DOHH2 (cell line): ENCODE measurements at regions not wholly inside any gene's neighbourhood (a gene's known extent, or its start where the extent isn't known, plus 50 kb on each side); places are given as distances from the start of the nearest gene placed in this dataset.

Experiments used
- CTCF ChIP-seq: fragments of 200-600 bp; sonication (generic); IDR thresholded peaks from one replicate; pipeline ENCODE4 v1.5.1; 2014; ENCODE audit warnings: antibody characterized with exemption, mild to moderate bottlenecking, low read depth, low read length; ENCODE audit not compliant: poor library complexity, severe bottlenecking
- EZH2phosphoT487 ChIP-seq: fragments of 200-600 bp; sonication (generic); IDR thresholded peaks from 2 replicates; pipeline ENCODE4 v1.6.1; 2017; ENCODE audit warnings: borderline replicate concordance, mild to moderate bottlenecking, antibody characterized with exemption, low read length, moderate library complexity, mixed read lengths

- TF ChIP-seq CTCF (no peak), EZH2phosphoT487 (no peak)
Observed at GRCh38 chr15:61743345-61743909, 316.8 kb downstream of the VPS13C start.
